ENCODE measurements at regions not wholly inside any gene's neighbourhood (a gene's known extent, or its start where the extent isn't known, plus 50 kb on each side); places are given as distances from the start of the nearest gene placed in this dataset.
"Not testable (repeated sequence)": the region's sequence is repeated elsewhere in the genome, so short reads cannot be mapped to it uniquely, and the experiment has no call there.

DNA sequence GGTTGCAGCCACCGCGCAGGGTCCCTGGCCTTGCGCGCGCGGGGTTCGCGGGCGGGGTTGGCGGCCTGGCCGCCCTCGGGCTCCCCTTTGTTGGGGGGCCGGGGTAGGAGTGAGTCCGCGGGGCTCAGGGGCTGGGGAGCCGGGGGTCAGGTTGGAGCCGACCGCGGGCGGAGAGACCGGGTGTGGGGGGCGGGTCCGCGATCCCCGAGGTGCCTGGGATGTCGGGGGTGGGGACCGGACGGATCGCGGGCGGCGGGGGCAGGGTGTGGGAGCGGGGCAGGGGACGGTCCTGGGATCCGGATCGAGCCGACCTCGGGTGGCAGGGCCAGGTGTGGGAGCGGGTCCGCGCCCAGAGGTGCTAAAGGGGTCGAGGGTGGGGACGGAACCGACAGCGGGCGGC, 4410.0 kb upstream of the TPTE start:
- DNase-seq, result peak; percentile 22

DNA sequence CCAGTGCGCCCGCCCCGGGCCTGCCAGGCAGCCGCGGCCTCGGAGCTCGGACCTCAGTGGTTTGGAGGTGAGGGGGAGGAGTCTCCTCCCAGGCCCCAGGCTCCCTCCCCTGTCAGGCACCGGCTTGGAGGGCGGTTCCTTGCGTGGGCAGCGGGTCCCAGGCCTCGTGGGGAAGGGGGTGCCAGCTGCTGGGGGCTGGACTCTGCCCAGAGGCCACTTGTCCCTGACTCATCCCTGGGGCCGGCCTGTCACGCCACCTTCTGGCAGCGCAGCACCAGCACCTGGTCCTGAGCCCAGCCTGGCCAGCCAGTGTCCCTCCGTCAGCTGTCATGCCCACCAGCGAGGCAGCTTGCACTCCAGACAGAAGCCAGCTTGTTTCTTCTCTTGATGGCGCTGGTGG, 4403.0 kb upstream of the TPTE start:
- WGBS, 2 donors (ENCODE audit: low coverage in 1 of 2), result no CpG with 5 or more reads among the region's 18 CpGs
- H3K4me3 ChIP-seq; H3K4me1 ChIP-seq; H3K36me3 ChIP-seq; H3K9me3 ChIP-seq; DNase-seq; in situ Hi-C loops (cut with MboI; ENCODE audit: low pct_ligation_motif_present in 1 of 4, low pct_unique_long_range_greater_than_20kb in 1 of 4, low sequenced_read_pairs in 3 of 4); H3K27me3 ChIP-seq; H3K27ac ChIP-seq; intact Hi-C loops (cut with DNase I; ENCODE audit: low total_unique reads): not testable (repeated sequence)

More for the DNA sequence above, 4410.0 kb upstream of the TPTE start:
- in situ Hi-C loops (cut with MboI; ENCODE audit: low pct_ligation_motif_present in 1 of 4, low pct_unique_long_range_greater_than_20kb in 1 of 4, low sequenced_read_pairs in 3 of 4); H3K4me1 ChIP-seq; H3K27me3 ChIP-seq; intact Hi-C loops (cut with DNase I; ENCODE audit: low total_unique reads); H3K9me3 ChIP-seq; H3K36me3 ChIP-seq: not testable (repeated sequence)
- H3K4me3 ChIP-seq, result peak overlapping the region in 2 of 4 donors; percentile 29 to 47
- peak overlapping the region in 1 of 4 donors; percentile 44 for H3K27ac ChIP-seq
- WGBS, 2 donors (ENCODE audit: low coverage in 1 of 2), result no CpG with 5 or more reads among the region's 46 CpGs

DNA sequence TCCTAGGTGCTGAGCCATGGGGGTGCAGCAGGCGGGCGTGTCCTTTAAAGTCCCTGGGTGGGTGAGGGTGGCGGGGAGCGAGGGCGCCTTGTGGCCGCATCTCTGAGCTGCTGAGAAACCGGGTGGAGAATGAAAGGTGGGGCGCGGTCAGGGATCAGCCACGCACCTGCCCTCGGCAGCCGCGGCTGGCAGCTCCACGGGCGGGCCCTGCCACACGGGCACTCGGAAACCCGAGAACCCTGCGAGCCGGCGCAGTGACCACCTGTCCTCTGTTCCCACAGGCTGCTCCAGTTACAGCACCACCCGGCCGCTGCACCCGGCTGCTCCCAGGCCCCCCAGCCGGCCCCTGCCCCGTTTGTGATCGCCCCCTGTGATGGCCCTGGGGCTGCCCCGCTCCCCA, 4400.5 kb upstream of the TPTE start:
- DNase-seq, result not testable (repeated sequence)

DNA sequence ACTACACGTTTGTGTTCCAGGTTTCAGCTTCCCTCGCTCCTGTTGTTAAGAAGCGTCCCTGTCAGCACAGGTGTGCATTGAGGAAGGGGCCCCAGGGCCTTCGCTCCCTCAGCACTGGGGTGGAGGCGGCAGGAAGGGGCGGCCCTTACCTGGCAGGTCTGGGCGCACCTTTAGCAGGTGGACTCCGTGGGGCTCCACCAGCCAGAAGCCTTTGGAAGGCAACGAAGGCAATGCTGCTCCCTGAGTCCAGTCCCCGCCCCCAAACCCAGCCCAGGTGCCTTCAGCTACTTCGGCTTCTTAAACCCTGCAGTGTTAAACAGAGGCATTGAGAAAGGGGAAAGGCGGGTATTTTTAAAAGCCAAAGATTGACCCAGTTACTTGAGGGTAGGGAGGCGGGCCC, 4398.8 kb upstream of the TPTE start:
- DNase-seq, result peak; percentile 4
- H3K27me3 ChIP-seq; H3K4me3 ChIP-seq; H3K36me3 ChIP-seq; H3K27ac ChIP-seq; intact Hi-C loops (cut with DNase I; ENCODE audit: low total_unique reads); H3K4me1 ChIP-seq; H3K9me3 ChIP-seq; in situ Hi-C loops (cut with MboI; ENCODE audit: low pct_ligation_motif_present in 1 of 4, low pct_unique_long_range_greater_than_20kb in 1 of 4, low sequenced_read_pairs in 3 of 4): not testable (repeated sequence)
- WGBS, 2 donors (ENCODE audit: low coverage in 1 of 2), result 77% methylated on average over 3 of the region's 13 CpGs; no CpG with 5 or more reads in 1 of the 2 donors

More for the DNA sequence above, 4400.5 kb upstream of the TPTE start:
- in situ Hi-C loops (cut with MboI; ENCODE audit: low pct_ligation_motif_present in 1 of 4, low pct_unique_long_range_greater_than_20kb in 1 of 4, low sequenced_read_pairs in 3 of 4); H3K9me3 ChIP-seq; intact Hi-C loops (cut with DNase I; ENCODE audit: low total_unique reads); H3K4me3 ChIP-seq; H3K27ac ChIP-seq; H3K27me3 ChIP-seq; H3K36me3 ChIP-seq; H3K4me1 ChIP-seq: not testable (repeated sequence)
- no CpG with 5 or more reads among the region's 28 CpGs for WGBS, 2 donors (ENCODE audit: low coverage in 1 of 2)

DNA sequence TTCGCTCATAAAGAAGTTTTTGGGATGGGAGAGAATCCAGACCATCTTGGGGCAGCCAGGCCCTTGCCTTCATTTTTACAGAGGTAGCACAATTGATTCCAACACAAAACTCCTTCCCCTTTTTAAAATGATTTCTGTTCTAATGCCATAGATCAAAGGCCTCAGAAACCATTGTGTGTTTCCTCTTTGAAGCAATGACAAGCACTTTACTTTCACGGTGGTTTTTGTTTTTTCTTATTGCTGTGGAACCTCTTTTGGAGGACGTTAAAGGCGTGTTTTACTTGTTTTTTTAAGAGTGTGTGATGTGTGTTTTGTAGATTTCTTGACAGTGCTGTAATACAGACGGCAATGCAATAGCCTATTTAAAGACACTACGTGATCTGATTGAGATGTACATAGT, 4398.2 kb upstream of the TPTE start:
- H3K27ac ChIP-seq; H3K36me3 ChIP-seq; H3K4me3 ChIP-seq; in situ Hi-C loops (cut with MboI; ENCODE audit: low pct_ligation_motif_present in 1 of 4, low pct_unique_long_range_greater_than_20kb in 1 of 4, low sequenced_read_pairs in 3 of 4); intact Hi-C loops (cut with DNase I; ENCODE audit: low total_unique reads); H3K4me1 ChIP-seq; H3K9me3 ChIP-seq; H3K27me3 ChIP-seq; DNase-seq: not testable (repeated sequence)
- 50% methylated on average over 1 of the region's 6 CpGs; no CpG with 5 or more reads in 1 of the 2 donors for WGBS, 2 donors (ENCODE audit: low coverage in 1 of 2)

DNA sequence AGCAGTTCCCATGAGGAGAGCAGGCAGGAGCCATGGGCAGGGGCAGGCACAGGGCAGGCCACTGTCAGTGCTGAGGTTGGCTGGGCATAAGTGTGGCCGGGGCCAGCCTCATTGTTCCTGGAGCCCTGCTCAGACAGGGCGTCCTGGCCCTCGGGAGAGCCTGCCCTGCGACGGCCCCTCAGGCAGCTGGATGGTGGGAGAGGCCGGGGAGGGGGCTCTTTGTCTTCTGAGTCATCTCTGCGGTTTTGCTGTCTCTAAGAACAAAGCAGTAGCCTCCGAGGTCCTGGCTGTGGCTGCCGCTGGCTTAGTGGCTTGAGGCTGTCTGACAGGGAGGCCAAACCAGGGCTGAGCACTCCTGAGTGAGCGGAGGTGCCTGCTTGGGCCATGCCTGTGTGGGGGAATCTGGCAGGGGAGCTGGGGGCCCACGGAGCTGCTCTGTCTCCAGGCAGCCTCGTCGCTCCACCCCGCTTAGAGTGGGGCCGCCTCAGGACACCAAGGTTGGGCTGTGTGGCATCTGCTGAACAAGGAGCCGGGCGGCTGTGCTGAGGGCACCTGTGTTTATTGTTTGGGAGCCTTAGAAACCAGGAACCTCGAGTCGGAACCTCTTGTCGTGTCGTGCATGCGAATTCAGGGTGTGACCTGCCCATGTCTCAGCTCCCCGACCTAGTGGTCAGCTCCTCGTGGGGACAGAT, 4395.7 kb upstream of the TPTE start:
- DNase-seq, result peak; percentile 6
- H3K36me3 ChIP-seq; H3K27me3 ChIP-seq; H3K4me3 ChIP-seq; H3K4me1 ChIP-seq; intact Hi-C loops (cut with DNase I; ENCODE audit: low total_unique reads); H3K27ac ChIP-seq; H3K9me3 ChIP-seq; in situ Hi-C loops (cut with MboI; ENCODE audit: low pct_ligation_motif_present in 1 of 4, low pct_unique_long_range_greater_than_20kb in 1 of 4, low sequenced_read_pairs in 3 of 4): not testable (repeated sequence)
- no CpG with 5 or more reads among the region's 24 CpGs for WGBS, 2 donors (ENCODE audit: low coverage in 1 of 2)

DNA sequence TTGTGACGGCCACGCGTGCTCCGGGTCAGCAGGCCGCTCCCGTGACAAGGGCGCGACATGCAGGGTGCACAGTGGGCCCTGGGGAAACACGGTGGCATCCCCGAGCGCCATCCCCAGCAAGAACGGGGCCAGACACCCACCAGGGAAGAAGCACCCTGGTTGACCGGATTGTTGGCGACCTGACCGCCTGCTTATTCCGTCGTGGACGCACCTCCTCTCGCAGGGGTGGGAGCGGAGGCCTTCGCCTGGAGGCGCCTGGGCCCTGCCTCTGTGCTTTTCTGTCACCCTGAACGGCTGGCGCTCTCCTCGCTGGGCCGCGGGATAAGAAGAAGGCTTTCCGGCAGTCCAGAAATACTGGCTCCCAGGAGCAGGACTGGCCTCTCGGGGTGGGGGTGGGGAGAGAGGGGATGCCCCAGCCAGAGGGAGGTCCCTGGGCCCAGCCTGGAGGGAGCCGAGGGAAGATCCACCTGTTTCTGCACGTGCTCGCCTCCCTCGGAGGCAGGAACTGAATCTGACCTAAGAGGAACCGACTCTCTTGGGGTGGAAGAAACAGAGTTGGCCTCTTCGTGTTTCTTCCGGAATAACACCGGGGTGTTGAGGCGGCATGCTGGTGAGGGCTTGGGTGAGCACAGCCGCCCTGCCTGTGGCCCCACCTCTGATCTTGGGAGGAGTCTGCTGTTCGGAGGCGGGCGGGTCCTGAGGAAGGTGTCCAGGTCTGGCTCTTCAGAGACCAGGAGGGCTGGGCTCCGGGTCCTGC, 4394.2 kb upstream of the TPTE start:
- H3K27ac ChIP-seq; intact Hi-C loops (cut with DNase I; ENCODE audit: low total_unique reads); in situ Hi-C loops (cut with MboI; ENCODE audit: low pct_ligation_motif_present in 1 of 4, low pct_unique_long_range_greater_than_20kb in 1 of 4, low sequenced_read_pairs in 3 of 4); H3K36me3 ChIP-seq; H3K4me3 ChIP-seq; H3K4me1 ChIP-seq; H3K9me3 ChIP-seq; H3K27me3 ChIP-seq: not testable (repeated sequence)
- peak; percentile 27 for DNase-seq
- WGBS, 2 donors (ENCODE audit: low coverage in 1 of 2), result 92% methylated on average over 11 of the region's 43 CpGs; no CpG with 5 or more reads in 1 of the 2 donors

DNA sequence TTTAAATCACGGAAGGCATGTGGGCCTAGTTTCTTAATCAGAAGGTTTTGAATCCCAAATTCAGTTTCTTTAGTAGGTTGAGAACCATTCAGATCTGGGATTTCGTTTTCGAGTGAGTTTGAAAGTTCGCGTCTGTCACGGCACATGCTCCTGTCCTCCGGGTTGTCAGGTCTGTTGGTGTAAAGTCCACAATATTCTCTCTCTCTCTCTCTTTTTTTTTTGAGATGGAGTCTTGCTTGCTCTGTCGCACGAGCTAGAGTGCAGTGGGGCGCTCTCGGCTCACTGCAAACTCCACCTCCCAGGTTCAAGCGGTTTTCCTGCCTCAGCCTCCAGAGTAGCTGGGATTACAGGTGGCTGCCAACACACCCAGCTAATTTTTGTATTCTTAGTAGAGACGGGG, 4390.6 kb upstream of the TPTE start:
- intact Hi-C loops (cut with DNase I; ENCODE audit: low total_unique reads); H3K27ac ChIP-seq: not testable (repeated sequence)

DNA sequence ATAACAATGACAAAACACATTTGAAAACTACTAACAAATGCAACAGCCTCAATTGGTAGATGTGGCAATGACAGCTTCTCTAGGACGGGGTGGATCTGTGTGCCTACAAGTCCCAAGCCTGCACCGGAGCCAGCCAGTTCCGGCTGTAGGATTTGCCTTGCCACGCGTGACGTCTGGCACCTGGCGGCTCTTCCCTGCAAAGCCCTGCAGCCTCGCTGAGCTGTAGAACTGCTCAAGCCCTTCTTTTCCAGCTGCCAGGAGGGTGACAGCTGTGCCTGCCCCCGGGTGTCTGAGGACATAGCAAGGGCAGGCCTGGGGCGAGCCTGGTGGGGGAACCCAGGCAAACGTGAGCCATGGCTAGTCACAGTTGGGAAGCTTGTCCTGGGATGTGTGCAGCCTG, 4388.0 kb upstream of the TPTE start:
- H3K4me3 ChIP-seq; DNase-seq; in situ Hi-C loops (cut with MboI; ENCODE audit: low pct_ligation_motif_present in 1 of 4, low pct_unique_long_range_greater_than_20kb in 1 of 4, low sequenced_read_pairs in 3 of 4); H3K4me1 ChIP-seq; H3K9me3 ChIP-seq; H3K27ac ChIP-seq; H3K36me3 ChIP-seq; H3K27me3 ChIP-seq; intact Hi-C loops (cut with DNase I; ENCODE audit: low total_unique reads): not testable (repeated sequence)
- no CpG with 5 or more reads among the region's 11 CpGs for WGBS, 2 donors (ENCODE audit: low coverage in 1 of 2)

More for the DNA sequence above, 4390.6 kb upstream of the TPTE start:
- in situ Hi-C loops (cut with MboI; ENCODE audit: low pct_ligation_motif_present in 1 of 4, low pct_unique_long_range_greater_than_20kb in 1 of 4, low sequenced_read_pairs in 3 of 4); H3K27me3 ChIP-seq; DNase-seq; H3K36me3 ChIP-seq; H3K4me1 ChIP-seq; H3K4me3 ChIP-seq; H3K9me3 ChIP-seq: not testable (repeated sequence)
- WGBS, 2 donors (ENCODE audit: low coverage in 1 of 2), result 50% methylated on average over 1 of the region's 13 CpGs; no CpG with 5 or more reads in 1 of the 2 donors

DNA sequence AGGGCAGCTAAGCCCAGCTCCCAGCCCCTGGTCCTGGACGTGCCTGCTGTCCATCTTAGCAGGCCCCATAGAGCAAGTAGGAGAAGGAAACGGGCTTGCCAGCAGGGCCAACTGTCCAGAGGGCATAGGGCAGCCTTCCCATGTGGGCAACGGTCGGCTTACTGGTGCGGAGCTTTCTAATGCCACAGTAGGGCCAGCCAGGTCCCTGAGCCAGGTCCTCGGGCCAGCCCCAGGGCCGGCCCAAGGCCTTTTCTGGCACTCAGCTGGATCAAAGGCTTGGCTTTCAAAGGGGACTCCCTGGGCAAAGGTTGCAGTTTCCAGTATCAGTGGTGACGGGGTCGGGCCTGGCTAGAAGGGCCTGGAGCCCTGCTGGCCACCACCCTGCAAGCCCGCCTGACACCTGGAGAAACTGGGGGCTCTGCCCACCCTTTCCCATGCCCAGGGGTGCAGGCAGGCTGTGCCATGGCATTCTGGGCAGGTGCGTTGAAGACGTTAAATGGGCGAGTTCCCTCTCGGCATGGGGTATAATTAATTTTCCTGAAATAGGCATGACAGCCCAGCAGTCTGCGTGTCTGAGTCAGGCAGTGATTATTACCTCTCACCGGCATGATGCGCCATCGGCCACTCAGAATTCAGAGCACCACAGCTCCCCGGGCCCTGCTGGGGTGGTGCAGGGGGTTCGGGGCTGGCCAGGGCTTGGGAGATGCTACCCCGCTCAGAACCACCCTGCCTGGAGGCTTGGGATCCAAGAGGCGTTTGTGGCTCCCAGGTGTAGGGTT, 4387.3 kb upstream of the TPTE start:
- H3K4me1 ChIP-seq; H3K9me3 ChIP-seq; intact Hi-C loops (cut with DNase I; ENCODE audit: low total_unique reads); in situ Hi-C loops (cut with MboI; ENCODE audit: low pct_ligation_motif_present in 1 of 4, low pct_unique_long_range_greater_than_20kb in 1 of 4, low sequenced_read_pairs in 3 of 4); H3K27ac ChIP-seq; H3K27me3 ChIP-seq; H3K4me3 ChIP-seq; H3K36me3 ChIP-seq; DNase-seq: not testable (repeated sequence)
- no CpG with 5 or more reads among the region's 22 CpGs for WGBS, 2 donors (ENCODE audit: low coverage in 1 of 2)
